Loucy (cell line): ENCODE measurements at regions not wholly inside any gene's neighbourhood (a gene's known extent, or its start where the extent isn't known, plus 50 kb on each side); places are given as distances from the start of the nearest gene placed in this dataset.

ENCODE experiments used
- H2AFZ ChIP-seq: fragments of 200-600 bp; sonication (generic); 2 replicates; pipeline ENCODE4 v1.6.0; 2016; ENCODE audit warnings: antibody characterized with exemption, mild to moderate bottlenecking, low read length, moderate library complexity
- H3F3A ChIP-seq: fragments of 200-600 bp; 2 replicates; pipeline ENCODE4 v1.6.0; 2016; ENCODE audit warnings: antibody characterized with exemption, low read depth, mild to moderate bottlenecking
- H3K27me3 ChIP-seq: fragments of 200-600 bp; sonication (generic); 2 replicates; pipeline ENCODE4 v1.6.1; 2014; ENCODE audit warnings: low read length, mild to moderate bottlenecking; ENCODE audit not compliant: insufficient read depth, poor library complexity, severe bottlenecking
- H3K36me3 ChIP-seq: fragments of 200-600 bp; sonication (generic); 2 replicates; pipeline ENCODE4 v1.6.1; 2016; ENCODE audit warnings: low read length; ENCODE audit not compliant: insufficient read depth
- H3K4me1 ChIP-seq: fragments of 200-600 bp; sonication (generic); 2 replicates; pipeline ENCODE4 v1.5.1; 2014; ENCODE audit warnings: low read length, mild to moderate bottlenecking; ENCODE audit not compliant: insufficient read depth, poor library complexity, severe bottlenecking
- H3K4me2 ChIP-seq: fragments of 200-600 bp; sonication (generic); 2 replicates; pipeline ENCODE4 v1.6.0; 2014; ENCODE audit warnings: antibody characterized with exemption, low read length, low read depth, mild to moderate bottlenecking; ENCODE audit not compliant: poor library complexity, severe bottlenecking
- H3K4me3 ChIP-seq: fragments of 200-600 bp; sonication (generic); 2 replicates; pipeline ENCODE4 v1.5.1; 2014; ENCODE audit warnings: low read length, mild to moderate bottlenecking, mixed read lengths; ENCODE audit not compliant: poor library complexity, severe bottlenecking
- H3K79me2 ChIP-seq: fragments of 200-600 bp; sonication (generic); 2 replicates; pipeline ENCODE4 v1.6.1; 2014; ENCODE audit warnings: low read length; ENCODE audit not compliant: insufficient read depth
- H3K9ac ChIP-seq: fragments of 200-600 bp; sonication (generic); 2 replicates; pipeline ENCODE4 v1.6.0; 2014; ENCODE audit warnings: mild to moderate bottlenecking, low read depth, low read length, moderate library complexity; ENCODE audit not compliant: poor library complexity, severe bottlenecking
- H3K9me2 ChIP-seq: fragments of 200-600 bp; sonication (generic); replicated peaks from 2 replicates; pipeline ENCODE4 v1.6.1; 2016; ENCODE audit warnings: low read depth, low read length, mixed read lengths
- H3K9me3 ChIP-seq: fragments of 200-600 bp; sonication (generic); 2 replicates; pipeline ENCODE4 v1.6.1; 2014; ENCODE audit warnings: mild to moderate bottlenecking, antibody characterized with exemption, low read length, low read depth; ENCODE audit not compliant: insufficient read depth
- H4K20me1 ChIP-seq: fragments of 200-600 bp; sonication (generic); 2 replicates; pipeline ENCODE4 v1.6.0; 2014; ENCODE audit warnings: antibody characterized with exemption, low read length, mild to moderate bottlenecking; ENCODE audit not compliant: insufficient read depth, poor library complexity, severe bottlenecking
- CTCF ChIP-seq: fragments of 200-600 bp; sonication (generic); conservative IDR thresholded peaks from 2 replicates; pipeline ENCODE4 v1.5.1; 2014; ENCODE audit warnings: mild to moderate bottlenecking, antibody characterized with exemption, low read length
- EZH2phosphoT487 ChIP-seq: fragments of 200-600 bp; IDR thresholded peaks from 2 replicates; pipeline ENCODE4 v1.6.1; 2018; ENCODE audit warnings: antibody characterized with exemption, mild to moderate bottlenecking, moderate library complexity, borderline replicate concordance

- no peak overlapping the region for H3K9ac ChIP-seq
- no peaks in the 10 kb centered on the region for H3K27me3 ChIP-seq
- TF ChIP-seq EZH2phosphoT487 (no peak), CTCF (no peak)
- peaks cover 6% of the 10 kb centered on the region; the same call in 1 of the 2 replicates for H3F3A ChIP-seq
- H3K4me3 ChIP-seq, result no peak overlapping the region
- H3K9me2 ChIP-seq, result no peaks in the 10 kb centered on the region
- no peak overlapping the region for H2AFZ ChIP-seq
- H3K4me2 ChIP-seq, result no peak overlapping the region
- H3K79me2 ChIP-seq, result no peaks in the 10 kb centered on the region
- no peaks in the 10 kb centered on the region for H3K9me3 ChIP-seq
- no peaks in the 10 kb centered on the region for H4K20me1 ChIP-seq
- peaks cover 13% of the 10 kb centered on the region for H3K4me1 ChIP-seq
- H3K36me3 ChIP-seq, result no peaks in the 10 kb centered on the region
Observed at GRCh38 chr7:17020250-17020649, 138.5 kb upstream of the AGR3 start.

GRCh38 chr7:17021205-17021604, 139.4 kb upstream of the AGR3 start:
- Histone ChIP-seq H3K9ac (no peak overlapping the region), H3K9me2 (no peaks in the 10 kb centered on the region), H3K4me2 (no peak overlapping the region)

GRCh38 chr7:17022920-17023319, 141.1 kb upstream of the AGR3 start:
- Histone ChIP-seq H4K20me1 (no peaks in the 10 kb centered on the region), H2AFZ (no peak overlapping the region), H3K9me2 (no peaks in the 10 kb centered on the region), H3K4me2 (no peak overlapping the region), H3K9me3 (no peaks in the 10 kb centered on the region), H3K9ac (no peak overlapping the region), H3K79me2 (no peaks in the 10 kb centered on the region), H3K27me3 (no peaks in the 10 kb centered on the region), H3K4me3 (no peak overlapping the region), H3K4me1 (no peaks in the 10 kb centered on the region), H3K36me3 (no peaks in the 10 kb centered on the region), H3F3A (no peaks in the 10 kb centered on the region)
- TF ChIP-seq EZH2phosphoT487 (no peak), CTCF (no peak)

More at GRCh38 chr7:17021205-17021604, 139.4 kb upstream of the AGR3 start:
- Histone ChIP-seq H3K36me3 (no peaks in the 10 kb centered on the region), H3K9me3 (no peaks in the 10 kb centered on the region), H3F3A (peaks cover 6% of the 10 kb centered on the region; the same call in 1 of the 2 replicates), H4K20me1 (no peaks in the 10 kb centered on the region), H2AFZ (no peak overlapping the region), H3K4me3 (no peak overlapping the region), H3K27me3 (no peaks in the 10 kb centered on the region), H3K4me1 (peaks cover 7% of the 10 kb centered on the region), H3K79me2 (no peaks in the 10 kb centered on the region)
- no peak for TF ChIP-seq CTCF
- no peak for TF ChIP-seq EZH2phosphoT487
